C4-2B (cell line): ENCODE measurements at regions not wholly inside any gene's neighbourhood (a gene's known extent, or its start where the extent isn't known, plus 50 kb on each side); places are given as distances from the start of the nearest gene placed in this dataset.

Experiments
- ZFX ChIP-seq: fragments of 450-650 bp; IDR thresholded peaks from 2 replicates; pipeline ENCODE4 v1.6.1; 2017
- TF ChIP-seq, protein P1 (sequence below): fragments of 450-650 bp; conservative IDR thresholded peaks from 2 replicates; pipeline ENCODE4 v1.5.1; 2017; ENCODE audit warnings: mild to moderate bottlenecking

DNA sequence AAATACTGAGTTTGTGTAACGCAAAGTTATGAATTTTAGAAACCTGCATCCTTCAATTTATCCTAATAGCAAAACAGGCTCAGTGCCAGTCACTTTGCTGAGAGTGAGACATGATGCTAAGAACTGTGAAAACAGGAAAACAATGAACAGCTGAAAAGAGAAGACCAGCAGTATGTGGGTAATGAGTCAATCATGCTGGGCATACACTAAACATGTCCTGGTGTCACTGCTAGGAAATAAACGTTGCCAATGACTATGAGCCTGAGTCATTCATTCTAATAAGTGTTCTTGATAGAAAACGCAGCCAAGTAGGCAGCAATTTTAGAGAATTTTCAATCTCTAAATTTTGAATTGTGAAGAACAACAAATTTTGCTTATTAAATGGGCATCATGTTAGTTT is 237.3 kb downstream of the GALR1 start:
- TF ChIP-seq, protein P1, sequence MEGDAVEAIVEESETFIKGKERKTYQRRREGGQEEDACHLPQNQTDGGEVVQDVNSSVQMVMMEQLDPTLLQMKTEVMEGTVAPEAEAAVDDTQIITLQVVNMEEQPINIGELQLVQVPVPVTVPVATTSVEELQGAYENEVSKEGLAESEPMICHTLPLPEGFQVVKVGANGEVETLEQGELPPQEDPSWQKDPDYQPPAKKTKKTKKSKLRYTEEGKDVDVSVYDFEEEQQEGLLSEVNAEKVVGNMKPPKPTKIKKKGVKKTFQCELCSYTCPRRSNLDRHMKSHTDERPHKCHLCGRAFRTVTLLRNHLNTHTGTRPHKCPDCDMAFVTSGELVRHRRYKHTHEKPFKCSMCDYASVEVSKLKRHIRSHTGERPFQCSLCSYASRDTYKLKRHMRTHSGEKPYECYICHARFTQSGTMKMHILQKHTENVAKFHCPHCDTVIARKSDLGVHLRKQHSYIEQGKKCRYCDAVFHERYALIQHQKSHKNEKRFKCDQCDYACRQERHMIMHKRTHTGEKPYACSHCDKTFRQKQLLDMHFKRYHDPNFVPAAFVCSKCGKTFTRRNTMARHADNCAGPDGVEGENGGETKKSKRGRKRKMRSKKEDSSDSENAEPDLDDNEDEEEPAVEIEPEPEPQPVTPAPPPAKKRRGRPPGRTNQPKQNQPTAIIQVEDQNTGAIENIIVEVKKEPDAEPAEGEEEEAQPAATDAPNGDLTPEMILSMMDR, result no peak
- TF ChIP-seq ZFX, result no peak
